ENCODE measurements at regions not wholly inside any gene's neighbourhood (a gene's known extent, or its start where the extent isn't known, plus 50 kb on each side); places are given as distances from the start of the nearest gene placed in this dataset.

DNA sequence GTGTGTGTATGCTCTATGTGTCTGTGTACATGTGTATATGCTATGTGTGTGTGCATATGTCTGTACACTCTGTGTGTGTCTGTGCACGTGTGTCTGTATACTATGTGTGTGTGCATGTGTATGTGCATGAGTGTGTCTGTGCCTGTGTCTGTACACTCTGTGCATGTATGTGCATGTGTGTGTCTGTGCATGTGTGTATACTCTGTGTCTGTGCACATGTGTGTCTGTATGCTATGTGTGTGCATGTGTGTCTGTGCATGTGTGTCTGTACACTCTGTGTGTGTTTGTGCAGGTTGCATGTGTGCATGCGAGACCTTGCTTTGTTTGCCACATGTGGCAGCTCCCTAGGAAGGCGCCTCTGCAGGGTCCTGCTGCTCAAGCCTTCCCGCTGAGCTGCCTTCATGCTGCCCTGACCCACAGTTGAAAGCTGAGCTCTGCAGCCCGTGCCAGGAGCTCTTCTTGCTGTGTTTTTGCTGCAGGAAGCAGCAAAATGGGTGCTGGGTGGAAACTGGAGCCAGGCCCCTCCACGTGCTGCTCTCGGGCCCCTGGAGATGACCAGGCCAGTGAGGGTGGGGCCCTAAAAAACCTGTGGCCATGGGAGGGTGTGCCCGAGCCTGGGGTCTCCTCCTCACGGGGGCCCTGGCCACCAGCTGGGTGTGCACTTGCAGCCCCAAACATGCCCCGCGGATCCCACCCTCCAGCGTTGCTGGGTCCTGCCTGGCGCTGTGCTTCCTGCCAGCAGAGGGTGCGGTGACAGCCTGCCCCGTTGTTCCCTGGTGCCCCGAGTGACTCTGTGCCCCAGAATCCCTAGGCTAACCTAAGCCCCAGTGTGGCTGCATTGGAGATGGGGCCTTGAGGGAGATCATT lies 109.1 kb downstream of the DACT2 start:
- DNase-seq: no peak

DNA sequence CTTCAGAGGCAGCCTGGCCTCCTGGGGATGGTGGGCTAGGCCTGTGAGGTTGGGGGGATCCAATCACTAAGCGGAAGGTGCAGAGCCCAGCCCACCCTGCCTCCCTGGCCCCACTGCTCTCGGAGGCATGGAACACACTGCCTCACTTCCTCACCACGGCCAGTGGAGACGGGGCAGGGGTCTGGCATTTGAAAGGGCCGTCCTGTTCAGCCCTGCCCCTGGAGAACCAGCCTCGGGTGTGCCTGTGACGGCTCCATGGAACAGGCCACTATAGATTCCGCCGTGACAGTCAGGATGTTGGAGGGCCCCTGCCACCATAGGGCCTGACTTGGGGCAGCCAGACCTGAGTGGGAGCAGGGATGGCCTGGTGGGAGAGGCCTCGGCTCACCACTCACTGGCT lies 110.2 kb downstream of the DACT2 start:
- no peak for DNase-seq

DNA sequence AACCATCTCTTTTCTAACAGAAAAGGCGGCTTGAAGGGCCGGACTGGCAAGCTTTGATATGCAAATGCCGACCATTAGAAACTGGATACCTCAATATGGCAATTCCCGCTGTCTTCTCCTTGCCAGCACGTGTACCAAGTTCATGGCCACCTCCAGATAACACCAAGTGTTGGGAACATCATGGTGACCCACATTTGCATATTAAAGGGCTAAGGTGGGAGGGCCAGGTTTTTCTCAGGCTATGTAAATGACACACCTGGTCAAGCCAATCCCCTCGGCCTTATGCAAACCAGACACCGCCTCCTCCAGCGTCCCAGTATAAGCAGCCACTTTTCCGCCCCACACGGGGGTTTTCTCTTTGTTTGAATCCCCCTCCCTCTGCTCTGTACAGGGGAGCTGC lies 110.7 kb downstream of the DACT2 start:
- DNase-seq: no peak

DNA sequence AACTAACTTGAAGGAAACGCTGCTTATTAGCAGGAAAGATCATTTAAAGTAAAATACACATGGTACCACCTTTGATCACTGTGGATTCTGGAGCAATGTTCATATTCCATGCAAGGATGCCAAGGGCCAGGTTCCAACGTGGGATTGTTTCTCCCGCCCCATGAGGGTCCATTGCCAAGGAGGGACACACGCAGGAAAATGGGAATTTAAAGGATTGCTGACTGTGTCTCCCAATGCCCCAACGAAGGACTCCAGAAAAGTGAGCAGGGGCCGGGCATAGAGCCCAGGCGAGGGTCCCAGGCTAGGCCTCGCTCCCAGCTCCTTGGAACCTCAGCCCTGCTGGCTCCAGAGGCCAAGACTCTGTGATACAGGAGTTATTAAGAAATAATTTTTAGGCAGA lies 111.2 kb downstream of the DACT2 start:
- DNase-seq: no peak

DNA sequence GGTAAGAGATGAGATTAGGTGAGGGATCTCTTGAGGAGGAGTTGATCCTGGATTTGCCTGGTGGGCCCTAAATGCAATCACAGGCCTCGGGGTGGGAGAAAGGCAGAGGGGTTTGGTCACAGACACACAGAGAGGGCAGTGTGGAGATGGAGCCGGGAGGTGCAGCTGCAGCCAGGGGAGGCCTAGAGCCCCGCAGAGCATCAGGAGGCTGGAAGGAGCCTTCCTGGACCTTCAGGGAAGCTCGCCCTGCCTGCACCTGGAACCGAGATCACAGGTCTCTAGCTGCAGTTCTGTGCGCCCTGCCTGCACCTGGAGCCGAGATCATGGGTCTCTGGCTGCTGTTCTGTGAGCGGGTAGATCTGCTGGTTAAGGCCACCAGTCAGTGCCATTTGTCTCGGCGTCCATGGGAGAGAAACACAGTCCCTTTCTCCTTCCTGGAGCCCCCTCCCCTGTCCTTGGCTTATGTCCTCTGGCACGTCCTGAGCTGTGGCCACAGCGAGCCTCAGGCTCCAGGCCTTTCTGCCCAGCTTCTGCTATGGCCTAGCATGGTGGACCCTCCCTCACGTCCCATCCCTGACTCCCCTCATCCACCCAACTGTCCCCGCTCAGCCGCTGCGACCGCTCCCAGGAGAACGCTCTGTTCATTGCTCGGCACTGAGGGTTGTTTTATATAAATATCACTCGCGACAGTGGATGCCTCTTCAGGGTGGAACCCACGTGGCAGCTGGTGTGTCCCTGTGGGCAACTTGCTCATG lies 112.0 kb downstream of the DACT2 start:
- DNase-seq: no peak

DNA sequence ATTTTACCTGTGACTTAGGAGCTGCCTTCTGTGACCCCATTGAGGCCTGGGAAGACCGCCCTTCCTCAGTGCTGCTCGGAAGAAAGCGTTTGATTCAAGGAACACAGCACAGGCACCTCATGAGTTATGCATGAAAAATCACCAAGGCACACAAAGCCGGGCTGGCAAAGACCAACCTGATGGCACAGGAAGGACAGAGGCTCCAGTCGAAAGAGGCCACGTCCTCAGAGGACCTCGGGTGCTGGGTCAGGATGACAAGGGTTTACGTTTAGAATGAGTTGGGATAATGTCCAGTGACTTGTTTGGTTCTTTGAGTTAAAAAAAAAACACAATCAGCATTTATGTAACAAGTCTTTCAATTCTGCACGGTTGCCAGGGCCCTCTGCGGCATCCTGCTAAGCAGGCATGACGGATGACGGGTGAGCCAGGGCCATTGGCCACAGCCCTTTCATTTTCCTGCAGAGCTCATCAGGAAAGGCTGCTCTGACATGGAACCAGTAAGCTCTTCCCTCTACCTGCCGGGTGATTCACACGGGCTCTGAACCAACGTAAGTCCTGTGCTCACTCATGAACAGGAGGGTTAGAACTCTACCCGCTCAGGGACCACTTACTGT lies 112.8 kb downstream of the DACT2 start:
- peak; percentile 23 for DNase-seq

DNA sequence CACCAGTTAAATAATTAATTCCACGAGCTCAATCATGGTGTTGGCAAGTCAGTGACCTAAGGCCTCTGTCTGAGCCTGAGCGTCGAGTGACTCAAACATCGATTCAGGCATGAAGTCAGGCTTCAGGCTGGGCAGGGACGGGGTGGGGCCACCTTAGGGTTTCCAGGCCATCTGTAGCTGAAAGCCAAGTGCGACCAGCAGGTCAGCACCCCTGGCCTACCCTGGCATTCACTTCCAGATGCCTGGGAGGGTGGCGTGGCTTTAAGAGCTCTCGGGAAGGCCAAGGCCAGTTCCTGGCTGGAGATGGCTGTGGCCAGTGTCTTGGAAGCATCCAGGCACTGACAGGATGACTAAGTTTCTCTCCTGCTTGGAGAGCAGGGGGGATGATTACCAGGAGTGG lies 113.4 kb downstream of the DACT2 start:
- DNase-seq: no peak

DNA sequence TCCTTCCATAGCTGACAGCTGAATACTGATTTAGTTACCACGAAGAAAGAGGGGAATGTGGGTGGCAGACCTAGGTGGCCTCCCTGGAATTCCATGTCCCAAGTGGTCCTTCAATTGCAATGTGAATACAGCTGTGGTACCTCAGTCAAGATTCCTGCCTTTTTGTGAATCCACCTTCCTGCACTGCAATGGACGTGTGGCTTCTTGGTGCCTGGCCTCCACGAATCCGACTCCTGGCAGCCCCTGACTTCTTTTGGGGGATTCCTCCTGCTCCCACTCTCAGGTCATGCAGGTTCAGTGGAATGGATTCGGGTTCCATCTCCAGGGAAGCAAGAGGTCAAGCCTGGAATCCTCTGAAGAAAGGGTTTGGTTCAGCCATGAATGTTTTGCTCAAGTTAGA lies 117.8 kb downstream of the DACT2 start:
- DNase-seq: no peak

DNA sequence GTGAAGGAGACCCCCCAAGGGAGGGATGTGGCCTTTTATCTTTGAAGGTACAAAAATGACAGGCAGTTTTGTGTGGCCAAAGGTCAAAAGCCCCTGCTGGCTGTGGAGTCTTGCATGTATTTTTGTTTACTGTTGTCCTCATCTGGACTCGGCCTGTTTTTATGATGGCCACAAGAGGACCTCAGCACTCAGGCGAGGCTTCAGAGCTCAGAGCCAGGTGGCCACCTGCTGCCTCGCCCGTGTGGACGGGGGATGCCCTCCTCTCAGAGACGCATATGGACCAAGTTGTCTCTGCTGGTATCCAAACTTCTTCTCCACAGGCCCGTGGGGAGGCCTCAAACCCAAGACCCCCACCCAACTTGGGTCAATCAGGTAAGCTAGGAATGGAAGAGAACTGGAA lies 118.2 kb downstream of the DACT2 start:
- DNase-seq: peak; percentile 69

DNA sequence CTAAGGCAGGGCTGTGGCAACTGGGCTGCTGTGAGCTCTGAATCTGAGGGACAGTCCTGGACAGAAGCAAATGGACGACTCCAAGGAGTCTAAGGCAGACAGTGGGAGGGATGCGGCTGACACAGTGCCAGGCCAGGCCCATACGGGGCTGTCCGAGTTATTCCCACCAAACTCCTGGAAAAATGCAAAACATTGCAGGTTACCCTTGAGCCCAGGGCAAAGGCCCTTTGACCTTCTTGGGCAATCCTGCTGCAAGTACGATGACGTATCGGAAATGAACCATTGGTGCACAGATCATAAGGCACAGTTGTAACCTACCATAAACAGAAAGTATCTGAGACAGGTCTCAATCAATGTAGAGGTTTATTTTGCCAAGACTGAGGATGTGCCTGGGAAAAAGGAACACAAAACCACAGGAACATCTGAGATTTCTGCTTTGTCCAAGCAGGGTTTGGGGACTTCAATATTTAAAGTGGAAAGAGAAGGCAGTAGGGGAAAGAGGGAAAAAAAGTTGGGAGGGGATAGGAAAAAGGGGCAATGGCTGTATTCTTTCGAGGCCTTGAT lies 118.9 kb downstream of the DACT2 start:
- no peak for DNase-seq

DNA sequence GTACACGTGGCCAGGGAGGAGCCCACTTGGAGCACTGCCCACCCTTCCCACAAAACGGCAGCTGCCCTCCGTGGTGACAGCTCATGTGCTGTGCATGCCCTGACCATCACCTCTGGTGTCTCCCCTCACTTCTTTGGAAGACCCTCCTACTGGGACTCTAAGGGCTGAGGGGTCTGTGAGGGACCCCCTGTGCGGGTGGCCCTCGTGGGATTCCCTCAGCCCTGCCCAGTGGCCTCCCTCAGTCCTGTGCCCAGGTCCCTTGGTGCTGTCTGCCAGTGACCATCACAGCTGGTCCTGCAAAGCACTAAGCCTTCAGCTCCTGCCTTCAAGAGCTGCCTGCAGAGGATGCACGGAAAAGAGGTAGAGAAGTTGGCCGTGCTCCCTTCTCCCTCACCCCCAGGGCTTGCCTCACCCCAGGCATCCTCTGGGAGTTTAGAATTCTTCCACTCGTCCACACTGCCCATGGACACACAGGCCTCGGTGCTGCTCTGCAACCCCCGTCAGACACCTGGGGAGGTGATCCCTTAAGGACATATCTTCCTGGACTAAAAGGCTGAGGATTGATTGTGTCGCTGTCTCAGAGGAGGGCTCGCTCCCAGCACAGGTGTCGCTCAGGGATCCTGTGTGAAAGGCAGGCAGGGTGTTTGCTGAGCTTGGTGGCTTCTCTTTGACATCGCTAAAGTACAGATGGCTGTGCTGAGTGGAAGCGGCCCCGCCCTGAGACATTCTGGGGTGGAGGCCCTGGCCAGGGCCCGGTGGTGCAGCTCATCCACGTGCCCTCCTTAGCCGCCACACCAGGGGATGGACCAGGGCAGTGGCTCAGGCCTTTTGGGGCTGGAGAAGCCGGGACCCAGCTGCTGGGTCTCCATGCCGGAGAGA lies 119.5 kb upstream of the FRMD1 start:
- no peak for DNase-seq

DNA sequence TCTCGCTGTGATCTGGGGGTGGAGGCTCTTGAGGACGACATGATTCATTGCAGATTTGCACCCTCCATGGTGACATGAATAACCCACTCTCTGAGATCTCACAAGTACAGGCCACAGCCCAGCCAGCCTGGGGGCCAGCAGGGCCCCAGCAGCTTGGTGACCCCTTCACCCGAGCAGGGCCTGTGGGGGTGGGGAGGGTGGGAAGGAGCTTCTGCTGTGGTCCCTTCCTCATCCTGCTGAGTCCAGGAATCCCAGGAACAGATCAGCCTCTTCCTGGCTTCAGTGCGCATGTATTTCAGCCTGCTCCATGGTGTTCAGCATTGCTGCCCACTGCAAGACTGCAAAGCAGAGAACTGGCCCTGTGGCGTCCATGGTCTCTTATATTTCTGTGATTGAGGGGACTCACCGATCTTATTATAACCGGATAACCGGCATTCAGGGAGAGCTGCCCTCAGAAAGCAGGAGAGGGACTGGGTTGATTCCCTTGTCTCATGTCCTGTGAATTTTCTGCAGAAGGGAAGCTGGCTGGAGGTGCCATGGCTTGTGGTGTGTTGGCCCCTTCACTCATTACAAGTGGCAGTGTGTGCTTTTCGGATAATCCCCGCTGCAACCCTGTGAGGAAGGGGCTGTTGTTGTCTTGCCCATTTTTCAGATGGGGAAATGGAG lies 118.8 kb upstream of the FRMD1 start:
- no peak for DNase-seq

DNA sequence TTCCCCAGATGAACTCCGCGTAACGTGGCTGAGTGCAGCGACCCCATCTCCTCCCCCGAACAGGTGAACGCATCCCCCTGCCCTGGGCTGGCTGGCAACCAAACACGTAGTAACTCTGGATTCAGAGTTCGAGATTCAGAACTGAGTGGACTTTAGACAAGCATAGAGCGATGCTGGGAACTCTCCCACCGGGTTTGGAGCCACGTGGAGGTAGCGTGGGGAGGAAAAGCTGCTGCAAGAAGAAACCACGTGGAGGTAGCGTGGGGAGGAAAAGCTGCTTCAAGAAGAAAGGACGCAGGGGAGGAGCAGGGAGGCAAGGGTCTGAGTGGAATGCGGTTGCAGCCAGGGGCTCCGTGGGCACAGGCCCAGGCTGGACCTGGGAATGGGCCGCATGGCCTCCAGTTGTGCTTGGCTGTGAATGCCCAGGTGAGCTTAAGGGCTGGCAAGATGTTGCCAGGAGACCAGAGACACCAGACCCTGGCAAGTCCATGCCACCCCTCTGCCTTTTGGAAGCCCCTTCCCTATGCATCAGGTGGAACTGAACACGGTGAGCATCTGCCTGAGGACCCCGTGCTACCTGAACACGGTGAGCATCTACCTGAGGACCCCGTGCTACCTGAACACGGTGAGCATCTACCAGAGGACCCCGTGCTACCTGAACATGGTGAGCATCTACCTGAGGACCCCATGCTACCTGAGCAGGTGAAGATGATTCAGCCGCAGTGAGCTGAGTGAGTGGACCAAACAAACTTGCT lies 118.0 kb upstream of the FRMD1 start:
- DNase-seq: peak; percentile 60

DNA sequence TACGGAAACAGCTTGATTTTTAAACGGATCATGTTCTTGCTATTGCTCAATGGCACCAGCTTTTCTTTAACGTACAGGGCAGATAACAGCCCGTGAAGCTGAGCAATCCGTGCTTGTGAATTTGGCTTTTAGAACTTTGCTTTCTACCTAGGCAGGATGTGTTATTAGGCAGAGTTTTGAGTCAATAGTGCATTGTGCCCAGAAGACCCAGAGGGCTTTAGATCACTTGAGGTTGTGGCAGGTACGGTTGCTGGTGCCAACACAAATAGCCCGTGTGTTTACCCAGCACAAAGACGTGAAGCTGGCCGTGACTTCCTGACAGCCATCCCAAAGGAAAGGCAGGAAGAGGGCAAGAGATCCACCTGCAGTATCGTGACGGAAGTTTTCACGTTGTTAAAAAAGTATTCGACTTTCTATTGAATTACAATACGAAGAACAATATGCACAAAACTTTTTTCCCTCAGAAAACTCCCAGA lies 117.4 kb upstream of the FRMD1 start:
- DNase-seq: peak; percentile 97

DNA sequence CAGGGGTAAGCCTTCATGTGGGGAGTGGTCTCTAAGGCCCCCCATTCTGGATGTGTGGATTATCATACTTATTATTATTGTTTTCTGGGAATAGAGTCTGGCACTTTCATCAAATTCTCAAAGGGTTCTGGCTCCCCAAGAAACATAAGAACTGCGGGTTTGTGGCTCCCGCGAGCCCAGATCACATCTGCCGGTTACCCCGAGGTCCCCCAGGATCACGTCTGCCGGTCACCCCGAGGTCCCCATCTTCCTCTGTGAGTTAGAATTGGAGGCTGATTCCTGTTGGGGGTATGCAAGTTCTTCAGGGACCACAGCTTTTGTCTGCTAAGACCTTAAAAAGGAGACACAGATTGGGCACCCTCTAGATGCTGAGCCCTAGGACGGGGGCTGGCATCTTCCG lies 116.7 kb upstream of the FRMD1 start:
- no peak for DNase-seq

DNA sequence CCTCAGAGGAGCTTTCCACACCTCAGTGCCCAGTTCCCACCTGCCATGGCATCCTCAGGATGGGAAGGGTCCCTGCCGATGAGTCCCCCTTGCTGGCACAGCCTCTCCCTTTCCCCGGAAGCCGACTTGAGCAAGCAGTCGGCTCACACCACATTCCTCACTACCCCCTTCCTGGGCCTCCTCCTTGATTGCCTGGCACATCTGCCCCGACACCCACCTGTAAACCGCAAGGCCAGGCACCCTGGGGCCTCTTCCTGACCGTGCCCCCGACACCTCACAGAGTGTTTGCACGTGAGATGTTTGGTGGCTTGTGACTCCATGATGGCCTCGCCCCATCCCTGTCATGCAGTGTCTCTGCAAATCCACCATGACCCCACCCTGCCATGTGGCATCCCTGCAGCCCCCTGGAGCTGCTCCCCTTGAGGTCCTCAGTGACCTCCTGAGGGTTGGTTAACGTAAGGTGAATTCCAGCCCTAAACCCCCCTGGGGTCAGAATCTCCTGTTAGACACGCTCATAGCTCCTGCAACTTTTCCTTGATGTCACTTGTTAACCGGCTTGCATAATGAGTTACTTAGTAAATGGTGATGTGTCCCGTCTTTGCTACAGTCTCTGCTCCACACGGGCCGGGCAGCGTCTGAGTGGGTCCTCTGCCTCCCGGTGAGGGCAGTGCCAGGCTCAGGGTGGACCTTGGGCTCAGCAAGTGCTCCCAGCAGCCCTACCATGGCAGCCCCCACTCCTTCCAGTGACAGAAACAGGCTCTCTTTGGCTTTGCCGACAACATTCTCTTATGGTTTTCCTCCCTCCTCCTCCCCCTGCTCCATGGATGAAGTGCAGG lies 115.9 kb upstream of the FRMD1 start:
- no peak for DNase-seq

DNA sequence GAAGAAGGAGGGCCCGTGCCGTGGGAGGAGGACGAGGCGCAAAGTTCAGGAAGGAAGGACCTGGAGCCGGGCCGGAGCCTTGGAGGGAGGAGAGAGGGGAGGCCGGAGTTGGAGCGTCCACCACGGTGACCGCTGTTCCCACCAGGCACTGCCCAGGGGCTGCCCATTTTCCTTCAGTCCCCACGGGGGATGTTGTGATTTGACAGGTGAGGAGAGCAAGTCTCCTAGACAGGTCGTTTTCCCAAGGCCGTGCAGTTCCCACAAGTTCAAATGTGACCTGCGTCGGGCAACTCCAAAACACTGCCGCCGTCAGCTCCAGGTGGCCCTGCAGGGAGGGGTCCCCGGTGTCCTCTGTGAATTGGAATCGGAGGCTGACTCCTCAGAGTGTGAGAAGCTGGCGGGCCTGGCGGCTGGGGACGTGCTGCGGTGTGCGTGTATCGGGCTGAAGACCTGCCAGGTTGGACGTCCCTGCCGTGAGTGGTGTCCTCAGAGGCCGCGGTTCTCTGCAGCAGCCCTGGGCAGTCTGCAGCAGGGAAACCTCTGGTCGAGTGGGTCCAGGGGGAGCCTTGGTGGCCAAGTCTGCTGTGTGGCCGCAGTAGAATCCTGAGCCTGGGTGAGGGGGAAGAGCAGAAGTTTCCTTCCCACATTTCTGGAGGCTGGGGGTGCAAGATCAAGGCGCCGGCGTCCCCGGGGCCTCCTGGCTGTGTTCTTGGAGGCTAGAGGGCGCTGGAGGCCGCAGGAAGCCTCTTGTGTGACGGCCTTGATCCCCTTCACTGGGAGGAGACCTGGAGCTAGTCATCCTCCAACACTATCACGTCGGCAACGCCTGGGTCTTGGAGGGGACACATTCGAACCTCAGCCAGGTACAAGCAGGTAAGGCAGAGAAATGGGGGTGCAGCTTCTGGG lies 115.1 kb upstream of the FRMD1 start:
- no peak for DNase-seq

DNA sequence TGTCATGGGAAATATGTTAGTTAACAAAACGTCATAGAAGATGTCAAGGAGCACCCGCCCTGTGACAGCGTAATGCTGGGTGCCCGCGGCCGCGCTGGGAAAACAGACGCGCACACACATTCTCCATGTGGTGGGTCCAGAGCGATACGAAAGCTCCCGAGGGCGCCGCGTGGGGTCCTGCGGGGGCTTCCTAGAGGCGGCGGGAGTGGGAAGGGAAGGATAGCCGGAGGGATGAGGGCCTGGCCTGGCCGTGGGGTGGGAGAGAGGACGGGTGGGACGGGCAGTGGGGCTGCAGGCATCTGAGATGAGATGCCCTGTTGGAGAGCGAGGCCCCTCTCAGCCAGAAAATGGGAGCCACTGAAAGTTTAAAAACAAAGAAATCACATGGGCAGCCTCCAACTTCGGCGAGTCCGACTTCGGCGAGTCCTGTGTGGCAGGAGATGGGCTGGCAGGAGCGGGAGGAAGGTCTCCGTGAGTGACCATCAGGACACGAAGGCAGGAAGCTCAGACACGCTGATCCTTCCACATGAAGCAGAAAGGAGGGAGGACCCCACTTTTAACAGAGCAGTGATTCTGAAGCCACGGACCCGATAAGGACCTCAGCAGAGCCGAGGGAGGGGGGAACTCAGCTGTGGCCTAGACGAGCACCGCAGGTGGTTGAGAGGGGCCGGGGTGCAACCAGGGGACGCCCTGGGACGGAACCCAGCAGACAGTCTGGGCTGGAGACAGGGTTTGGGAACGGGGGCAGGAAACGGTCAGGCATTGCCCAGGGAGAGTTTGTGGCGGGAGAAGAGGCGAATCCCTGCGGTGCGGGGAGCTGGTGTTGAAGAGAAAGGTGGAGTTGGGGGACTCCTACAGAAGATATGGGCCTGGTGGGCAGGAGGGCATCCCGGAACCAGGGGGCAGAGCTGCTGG lies 114.1 kb upstream of the FRMD1 start:
- no peak for DNase-seq
